Dedifferentiated amniotic fluid mesenchymal stem cell (primary cell): ENCODE measurements at regions not wholly inside any gene's neighbourhood (a gene's known extent, or its start where the extent isn't known, plus 50 kb on each side); places are given as distances from the start of the nearest gene placed in this dataset.
"Not testable (repeated sequence)": the region's sequence is repeated elsewhere in the genome, so short reads cannot be mapped to it uniquely, and the experiment has no call there.

Experiments used
- DNase-seq: peaks from one replicate; pipeline ENCODE4 v3.0.0-alpha.2; 2016; ENCODE audit errors: extremely low spot score

DNA sequence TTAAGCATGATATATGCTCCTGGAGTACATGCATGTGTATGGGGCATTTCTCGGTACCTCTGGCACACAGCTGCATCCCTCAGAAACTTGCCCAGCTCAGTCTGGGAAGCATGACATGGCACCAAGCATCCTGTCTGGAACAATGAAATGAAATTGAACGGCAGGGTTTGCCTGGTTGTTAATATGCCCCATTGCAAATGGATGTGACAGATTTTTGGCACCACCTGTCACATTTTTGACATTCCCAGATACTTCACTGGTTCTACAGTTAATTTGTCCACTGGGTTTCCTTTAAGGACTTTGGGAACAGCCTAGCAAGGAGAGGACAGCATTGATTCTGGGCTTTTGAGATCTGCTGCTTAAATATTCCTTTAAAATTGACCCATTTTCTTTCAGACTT is 305.8 kb downstream of the TSN start:
- no peak for DNase-seq

DNA sequence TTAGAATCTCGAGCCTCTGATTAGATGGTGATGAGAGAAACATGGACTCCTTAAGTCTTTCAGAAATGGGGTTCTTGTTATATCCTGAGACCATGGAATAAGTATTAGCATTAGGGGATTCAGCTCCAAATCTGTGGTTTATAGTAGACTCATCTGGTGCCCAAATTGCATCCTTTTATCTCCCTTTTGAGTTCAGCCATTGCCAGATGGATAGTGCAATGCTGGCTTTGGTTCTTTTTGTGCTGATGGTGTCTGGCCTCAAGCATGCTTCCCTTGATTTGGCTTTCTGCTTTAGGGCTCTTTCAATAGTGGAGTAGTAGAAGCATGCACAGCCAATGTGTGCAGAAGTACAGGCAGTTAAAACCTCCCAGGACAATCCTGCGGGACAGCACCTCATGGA is 306.4 kb downstream of the TSN start:
- DNase-seq: no peak

DNA sequence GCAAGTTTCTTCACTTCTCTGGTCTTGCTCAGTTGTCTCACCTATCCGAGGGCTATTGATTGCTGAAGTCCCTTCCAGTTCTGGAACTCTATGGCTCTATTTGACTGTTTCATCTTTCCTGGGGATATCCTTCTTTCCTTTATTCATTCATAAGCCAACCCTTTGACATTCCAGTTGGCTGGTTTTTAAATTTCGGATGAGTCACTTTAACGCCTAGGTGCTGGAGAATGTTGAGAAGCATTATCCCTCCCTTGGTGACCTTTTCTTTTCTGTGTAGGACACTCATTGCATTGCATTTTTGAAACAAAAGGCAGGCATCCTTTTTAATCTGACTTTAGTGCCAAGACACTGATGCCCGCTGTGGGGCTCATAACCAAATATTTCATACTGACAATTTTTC is 307.1 kb downstream of the TSN start:
- no peak for DNase-seq

DNA sequence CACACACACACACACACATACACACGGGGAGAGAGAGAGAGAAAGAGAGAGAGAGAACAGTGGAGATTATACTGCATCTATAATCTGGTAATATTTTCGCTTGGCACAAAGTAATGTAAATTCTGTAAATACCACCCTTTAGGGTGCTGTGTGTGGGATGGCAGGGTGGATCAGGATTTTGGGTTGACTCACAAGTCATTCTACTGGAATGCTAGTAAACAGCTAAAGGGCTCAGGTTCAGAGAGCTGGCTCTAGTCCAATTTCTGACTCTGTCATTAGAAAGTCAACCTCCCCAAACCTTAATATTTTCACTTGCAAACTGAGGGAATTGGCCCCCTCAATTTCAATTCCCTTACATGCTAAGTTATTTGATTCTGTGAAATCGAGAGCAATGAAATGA is 308.3 kb downstream of the TSN start:
- no peak for DNase-seq

DNA sequence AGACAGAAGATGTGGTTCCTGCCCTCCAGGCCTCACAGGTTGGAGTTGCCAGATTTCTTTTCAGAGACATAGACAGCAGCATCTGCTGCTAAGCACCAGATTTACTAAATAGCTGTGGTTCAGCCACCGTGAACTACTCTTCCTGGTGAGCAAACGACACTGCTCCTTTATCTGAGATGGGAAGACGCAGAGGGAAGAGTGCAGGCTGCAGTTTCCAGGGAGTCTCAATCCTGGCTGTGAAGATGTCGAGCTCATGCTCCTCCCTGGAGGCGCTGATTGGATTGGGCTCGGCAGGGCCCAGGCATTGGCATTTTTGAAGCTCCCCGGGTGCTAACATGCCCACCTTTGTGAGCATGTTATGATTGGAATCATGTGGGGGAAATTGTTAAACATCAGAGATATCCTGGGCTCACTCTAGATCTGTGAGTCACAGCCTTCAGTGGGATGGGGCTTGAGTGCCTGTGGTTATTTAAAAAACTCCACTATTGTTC is 314.8 kb downstream of the TSN start:
- no peak for DNase-seq

DNA sequence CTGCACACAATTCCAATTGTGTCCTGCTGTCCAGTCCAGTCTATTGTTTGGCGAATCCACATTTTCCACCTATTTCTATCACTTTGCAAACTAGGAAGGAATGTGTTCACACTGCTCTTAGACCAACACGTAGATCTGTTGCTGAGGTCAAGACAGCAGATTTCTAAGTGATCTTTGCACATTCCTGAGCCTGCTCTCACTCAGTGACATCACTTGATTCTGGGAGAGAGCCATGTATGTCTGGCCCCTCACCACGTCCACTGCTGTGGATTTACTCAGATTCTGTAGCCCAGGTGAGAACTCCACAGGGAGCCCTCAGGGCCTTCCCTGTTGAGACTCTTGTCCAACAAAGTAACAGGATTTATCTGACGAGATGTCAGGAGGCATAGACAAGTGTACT is 317.2 kb downstream of the TSN start:
- no peak for DNase-seq

DNA sequence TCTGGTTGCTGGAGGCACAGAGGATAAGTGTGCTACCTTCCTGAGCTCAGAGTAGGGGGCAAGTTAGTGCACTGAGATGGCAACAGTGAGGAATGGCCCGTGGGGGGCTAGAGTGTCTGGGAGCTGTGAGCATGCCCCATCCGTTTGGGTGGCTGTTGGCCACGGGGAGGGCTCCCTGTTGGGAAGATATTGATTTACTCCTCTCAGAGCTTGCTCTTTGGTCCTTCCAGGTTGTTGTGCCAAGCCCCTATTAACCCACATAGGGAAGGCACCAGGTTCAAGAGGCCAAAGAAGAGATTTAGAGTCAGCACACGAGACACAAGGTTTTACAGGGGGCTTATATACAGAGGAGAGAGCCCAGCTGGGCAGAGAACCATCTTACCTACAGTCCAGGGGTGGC is 318.8 kb downstream of the TSN start:
- DNase-seq: no peak

DNA sequence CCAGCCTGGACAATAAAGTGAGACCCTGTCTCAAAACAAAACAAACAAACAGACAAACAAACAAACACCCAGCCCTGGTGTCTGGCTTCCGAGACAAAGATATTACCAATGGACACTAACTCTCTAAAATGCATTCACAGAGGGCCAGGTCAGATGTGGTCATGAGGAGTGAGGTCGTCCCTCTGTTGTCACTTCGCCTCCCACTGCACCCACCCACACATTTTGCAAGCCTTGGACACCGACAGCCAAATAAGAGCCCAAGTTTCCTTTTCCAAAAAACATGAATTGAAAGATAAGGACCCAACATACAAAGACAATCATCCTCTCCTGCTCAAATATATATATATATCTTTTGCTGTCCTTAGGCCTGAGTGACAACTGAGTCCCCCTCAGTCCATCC is 319.9 kb downstream of the TSN start:
- no peak for DNase-seq

DNA sequence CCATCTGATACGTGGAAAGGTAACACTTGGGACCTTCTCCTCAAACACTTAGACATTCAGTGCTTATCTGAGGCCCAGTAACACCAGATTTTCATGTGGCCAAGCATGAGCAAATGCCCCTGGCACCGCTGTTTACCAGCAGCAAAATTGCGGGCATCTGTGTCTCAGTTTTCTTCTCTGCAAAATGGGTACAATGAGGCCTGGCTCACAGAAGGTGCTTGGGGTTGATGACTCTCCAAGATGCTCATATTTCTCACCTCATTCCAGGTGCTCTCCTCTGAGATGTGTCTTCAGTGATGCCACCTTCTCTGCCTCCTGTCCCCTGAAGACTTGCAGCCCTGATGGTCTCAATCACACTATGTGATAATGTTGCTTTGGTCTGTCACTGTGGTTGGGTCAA is 321.7 kb downstream of the TSN start:
- DNase-seq: no peak

DNA sequence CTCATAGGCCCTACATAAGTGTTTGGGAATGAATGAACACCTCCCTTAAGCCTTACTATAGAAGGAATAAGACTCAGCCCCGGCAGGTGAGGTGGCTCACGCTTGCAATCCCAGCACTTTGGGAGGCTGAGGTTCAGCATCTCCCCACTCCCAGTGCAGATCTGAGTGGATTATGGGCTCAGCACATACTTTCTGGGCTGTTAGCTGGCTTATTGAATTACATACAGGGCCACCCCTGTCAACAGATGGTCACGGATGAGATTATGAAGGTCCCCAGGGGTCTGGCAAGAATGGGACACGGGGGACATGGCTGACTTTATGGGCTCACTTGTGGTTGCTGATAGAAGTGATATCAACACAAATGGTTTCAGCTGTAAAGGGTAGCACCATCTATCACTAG is 322.3 kb downstream of the TSN start:
- no peak for DNase-seq

DNA sequence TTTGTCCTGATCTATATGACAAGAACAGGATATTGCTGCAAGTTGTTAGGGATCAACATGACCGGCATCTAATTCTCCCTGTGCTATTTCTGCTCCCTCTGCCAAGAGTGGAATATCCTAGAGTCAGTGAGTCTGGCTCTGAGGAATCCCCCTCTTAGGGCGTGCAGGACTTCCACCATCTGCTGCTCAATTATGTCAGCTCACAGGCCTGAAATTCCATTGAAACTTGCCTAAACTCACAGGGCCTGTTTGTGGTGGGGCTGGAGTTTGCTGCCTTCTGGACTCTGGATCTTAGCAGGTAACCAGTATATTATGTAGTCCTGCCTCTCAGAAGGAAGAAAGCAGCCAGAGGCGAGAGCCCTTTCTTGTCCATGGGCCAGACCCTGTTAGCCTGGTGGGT is 323.0 kb downstream of the TSN start:
- DNase-seq: no peak

DNA sequence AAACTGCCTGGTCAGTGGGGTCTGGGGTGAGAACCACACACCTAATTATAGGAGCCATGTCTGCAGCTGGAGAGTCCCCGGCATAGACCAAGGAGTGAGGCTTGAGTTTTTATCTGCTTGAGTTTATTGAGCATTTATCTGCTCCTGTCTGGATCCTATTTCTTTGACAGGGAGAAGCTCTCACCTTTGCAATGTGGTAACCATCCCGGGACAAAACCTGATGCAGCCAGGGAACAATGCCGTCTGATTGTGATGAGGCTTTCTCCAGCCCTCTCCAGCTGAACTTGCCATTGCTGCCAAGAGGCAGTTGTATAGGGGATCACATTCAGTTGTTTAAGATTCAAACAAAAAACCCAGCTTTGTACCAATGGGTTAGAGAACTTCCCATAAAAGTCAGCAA is 324.4 kb downstream of the TSN start:
- no peak for DNase-seq

DNA sequence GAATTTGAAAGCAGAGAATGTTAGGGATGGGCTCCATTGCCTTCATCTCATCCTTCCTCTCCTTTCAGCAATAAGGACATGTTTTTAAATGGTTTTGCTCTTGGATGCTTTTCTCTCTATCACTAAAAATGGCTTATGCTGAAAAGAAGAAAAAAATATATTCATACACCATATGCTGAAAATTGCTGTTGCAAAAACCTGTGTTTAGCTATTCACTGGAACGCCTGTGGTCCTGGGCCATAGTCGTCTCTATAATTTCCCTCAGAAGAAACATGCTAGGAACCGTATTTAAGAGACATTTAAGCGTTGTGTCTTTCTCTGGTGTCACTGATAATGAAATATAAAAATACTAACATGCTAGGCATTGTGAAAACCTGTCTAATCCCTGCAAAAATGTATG is 324.9 kb downstream of the TSN start:
- DNase-seq: no peak

DNA sequence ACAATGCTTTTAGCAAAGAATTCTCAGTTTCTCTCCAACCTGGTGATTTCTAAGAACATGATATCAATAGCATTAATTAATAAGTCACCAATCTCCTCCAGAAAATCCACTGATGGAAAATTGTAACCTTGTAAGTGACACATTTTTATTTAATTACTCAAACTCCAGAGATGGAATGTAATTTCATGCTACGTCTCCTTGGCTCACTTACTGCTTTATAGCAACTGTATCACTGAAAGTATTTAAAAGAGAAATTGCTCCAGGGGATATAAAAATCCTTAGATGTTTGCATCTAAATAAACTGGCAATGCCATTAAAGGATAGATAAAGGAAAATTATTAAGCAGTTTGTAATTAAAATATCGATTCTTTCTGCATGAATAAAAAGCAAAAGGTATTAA is 325.4 kb downstream of the TSN start:
- DNase-seq: no peak

DNA sequence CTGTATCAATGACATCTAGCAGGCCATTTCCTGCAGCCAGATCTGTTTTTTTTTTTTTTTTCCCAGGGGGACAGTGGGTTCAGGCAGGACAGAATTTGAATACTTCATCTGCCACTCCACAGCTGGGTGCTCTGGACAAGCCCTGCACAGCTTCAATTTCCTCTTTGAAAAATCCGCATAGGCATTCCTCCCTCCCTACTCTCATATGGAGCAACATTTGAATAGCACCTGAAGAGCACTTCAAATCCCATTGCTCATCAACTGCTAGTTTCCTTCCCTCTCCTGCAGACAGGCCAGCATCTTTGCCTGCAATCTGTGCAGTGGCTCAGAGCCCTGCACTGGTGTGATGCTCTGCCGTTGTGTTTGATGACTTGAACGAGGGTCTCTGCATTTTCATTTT is 326.3 kb downstream of the TSN start:
- DNase-seq: no peak

DNA sequence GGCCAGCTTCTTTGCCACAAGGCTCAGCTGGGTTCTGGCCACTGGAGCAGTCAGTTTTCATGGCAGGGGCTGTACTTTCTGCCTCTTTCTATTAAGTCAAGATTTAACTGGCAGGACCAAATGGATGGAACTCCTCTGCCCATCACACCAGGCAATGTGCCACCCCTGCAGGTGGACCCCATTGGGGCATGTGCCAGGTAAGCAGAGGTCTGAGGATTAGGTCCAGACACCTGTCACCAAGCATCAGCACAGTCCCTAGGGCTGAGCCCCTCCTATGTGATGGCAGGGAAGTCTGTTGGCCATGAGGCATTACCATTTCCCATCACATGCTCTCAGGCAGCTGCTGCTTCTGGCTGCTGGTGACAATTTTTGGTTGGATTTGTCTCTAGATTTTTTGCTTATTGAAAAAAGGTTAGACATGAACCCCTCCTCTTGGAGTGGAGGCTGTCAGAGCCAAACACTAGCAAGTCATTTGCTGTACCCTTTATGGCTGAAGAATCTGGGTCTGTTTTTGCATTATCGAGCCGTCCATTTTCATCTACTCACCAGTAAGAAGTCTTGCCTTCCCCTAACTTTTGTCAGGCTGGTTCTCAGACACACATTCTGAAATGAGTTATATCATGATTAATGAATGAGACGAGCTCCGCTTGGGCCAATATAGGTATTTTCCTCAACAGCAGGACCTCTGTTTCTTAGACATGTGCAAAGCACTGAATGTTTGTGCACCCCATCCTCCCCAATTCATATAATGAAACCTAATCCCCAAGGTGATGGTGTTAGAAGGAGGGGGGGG is 328.0 kb downstream of the TSN start:
- no peak for DNase-seq

DNA sequence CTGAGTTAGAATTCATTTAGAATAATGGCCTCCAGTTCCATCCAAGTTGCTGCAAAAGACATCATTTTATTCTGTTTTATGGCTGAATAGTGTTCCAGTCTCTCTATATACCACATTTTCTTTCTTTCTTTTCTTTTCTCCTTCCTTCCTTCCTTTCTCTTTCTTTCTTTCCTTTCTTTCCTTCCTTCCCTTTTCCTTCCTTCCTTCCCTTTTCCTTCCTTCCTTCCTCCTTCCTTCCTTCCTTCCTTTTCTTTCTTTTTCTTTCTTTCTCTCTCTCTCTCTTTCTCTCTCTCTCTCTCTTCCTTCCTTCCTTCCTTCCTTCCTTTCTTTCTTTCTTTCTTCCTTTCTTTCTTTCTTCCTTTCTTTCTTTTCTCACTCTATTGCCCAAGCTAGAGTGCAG is 330.2 kb downstream of the TSN start:
- not testable (repeated sequence) for DNase-seq

DNA sequence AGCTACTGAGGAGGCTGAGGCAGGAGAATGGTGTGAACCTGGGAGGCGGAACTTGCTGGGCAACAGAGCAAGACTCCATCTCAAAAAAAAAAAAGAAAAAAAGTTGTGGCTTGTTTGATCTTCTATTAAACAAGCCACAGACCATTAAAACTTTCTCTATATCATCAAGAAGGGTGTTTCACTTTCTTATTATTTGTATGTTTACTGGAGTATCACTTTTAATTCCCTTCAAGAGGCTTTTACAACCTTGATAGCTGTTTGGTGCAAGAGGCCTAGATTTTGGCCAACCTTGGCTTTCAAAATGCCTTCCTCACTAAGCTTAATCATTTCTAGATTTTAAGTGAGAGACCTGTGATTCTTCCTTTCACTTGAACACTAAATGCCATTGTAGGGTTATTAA is 339.1 kb downstream of the TSN start:
- no peak for DNase-seq

DNA sequence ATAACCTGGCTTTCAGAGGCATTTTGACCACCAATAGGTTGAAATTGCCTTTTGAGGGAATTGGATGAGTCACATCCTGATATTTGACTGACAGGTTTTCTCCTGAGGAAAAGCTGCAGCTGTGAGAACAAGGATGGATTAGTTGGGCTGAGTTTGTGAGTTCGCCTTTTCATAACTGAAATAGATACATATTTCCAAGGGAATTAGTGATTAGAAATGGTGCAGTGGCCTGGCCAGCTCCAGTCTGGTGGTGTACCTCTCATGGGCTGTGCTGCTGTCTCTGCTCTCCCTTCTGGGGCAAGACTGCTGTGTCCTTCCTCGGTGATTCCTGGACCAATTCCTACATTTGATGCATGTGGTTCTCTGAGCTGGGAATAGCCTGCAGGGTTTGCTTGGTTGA is 341.3 kb downstream of the TSN start:
- no peak for DNase-seq

DNA sequence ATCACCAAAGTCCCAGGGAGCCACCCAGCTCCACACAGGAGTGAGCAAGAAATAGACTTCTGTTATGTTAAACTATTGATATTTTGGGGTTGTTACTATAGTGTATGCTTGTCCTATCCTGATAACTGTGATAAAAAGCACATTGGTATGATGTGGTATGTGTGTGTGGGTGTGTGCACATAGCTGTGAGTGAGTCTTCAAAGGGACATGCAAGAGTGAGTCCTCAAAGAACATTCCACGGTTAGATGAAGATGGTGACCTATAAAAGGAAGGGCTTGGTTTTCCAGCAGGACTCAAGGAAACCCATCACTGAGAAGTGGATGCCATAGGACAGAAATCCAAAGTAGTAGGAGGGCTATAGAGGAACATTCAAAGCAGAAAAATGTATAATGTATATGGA is 342.9 kb downstream of the TSN start:
- DNase-seq: no peak

DNA sequence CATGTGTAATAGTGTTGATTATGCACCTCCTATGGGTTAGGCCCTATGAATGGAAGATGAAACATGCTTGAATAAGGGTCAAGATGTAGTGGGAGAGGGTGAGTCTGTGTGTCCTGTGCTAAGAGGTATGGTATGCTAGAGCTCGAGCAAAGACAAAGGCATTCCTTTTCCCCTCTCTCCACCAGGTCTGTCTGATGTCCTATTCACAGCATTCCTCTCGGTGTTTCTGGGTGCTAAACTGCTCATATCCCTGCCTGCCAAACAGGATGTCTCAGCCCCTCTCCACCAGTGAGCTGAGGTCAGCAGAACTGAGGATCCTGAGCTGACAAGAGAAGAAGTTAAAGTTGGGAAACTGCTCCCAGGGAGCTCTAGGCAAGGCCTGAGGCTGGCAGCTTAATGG is 344.9 kb downstream of the TSN start:
- DNase-seq: no peak

DNA sequence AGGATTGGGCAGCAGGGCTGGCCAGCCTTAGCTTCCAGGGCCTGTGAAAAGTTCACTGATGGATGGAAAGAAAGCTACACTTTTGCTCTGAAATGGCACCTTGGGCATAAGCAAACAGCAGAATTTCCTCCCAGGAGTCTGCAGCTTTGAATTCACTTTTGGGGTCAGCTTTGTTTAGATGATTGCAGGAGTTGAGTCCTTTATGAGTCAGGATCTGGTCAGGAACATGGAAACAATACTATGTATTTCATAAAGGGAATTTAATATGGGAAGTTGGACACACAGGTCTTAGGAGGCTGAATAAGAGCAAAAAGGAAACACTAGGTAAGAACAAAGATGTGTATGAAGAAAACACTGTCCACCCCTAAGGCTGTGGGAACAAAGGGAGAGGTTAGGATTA is 345.3 kb downstream of the TSN start:
- no peak for DNase-seq

DNA sequence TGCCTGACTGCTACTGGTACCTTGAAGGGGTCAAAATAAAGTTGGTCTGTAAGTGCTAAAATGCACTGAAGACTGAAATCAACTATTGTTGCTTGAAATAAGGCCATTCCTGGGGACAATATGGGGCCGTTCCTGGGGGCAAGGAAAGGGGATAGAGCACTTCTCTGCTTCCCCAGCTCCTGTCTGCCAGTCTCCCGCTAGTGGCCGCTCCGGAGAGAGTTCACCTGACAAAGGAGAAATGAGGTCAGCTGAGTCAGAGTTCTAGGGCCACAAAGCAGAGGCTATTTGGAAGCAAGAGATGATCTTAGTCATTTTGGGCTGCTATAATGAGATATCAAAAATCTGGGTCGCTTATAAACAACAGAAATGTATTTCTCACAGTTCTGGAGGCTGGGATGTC is 345.9 kb downstream of the TSN start:
- no peak for DNase-seq

DNA sequence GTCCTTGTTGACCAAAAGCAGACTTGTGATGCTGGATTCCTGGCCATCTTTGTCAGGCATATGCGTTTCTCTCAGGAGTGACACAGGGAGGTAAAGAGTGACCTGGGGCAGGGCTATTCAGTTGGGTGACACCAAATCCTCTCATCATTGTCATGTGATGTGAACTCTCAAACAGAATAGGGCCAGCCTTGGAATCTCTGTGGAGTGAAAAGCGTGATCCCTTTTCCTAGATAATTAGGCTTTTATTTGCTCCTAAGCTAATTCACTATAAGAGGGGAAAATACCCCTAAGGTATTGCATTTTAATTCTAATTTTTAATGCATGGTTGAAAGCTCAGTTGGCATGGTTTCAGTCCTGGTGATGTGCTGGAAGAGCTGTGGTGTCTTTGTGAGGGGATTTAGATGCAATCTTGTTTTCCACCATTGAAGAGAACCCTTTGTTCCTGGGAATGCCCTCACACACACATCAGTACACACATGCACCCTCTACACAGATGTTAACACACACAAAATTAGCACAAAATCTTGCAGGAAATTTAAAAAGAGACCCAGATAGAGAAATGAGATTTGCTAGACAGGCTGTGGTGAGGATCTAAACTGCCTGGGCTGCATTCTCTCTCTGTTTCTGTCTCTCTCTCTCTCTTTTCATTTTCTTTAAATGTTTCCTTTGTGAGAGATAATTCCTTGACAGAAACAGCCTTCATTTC is 349.9 kb downstream of the TSN start:
- DNase-seq: no peak
